Sigmoid colon (tissue), 4 donors: ENCODE measurements at regions not wholly inside any gene's neighbourhood (a gene's known extent, or its start where the extent isn't known, plus 50 kb on each side); places are given as distances from the start of the nearest gene placed in this dataset.

Experiments
- EP300 ChIP-seq, 4 donors: sonication (generic); formaldehyde crosslinking; IDR thresholded peaks; one replicate each; pipeline ENCODE4 v1.6.1; 2017; ENCODE audit warnings: antibody characterized with exemption in 4 of 4
- POLR2A ChIP-seq, 2 donors: fragments of 450-650 bp; IDR thresholded peaks; one replicate each; pipeline ENCODE4 v1.6.1; 2016; ENCODE audit warnings: antibody characterized with exemption in 2 of 2, mild to moderate bottlenecking in 2 of 2, moderate library complexity in 2 of 2
- POLR2AphosphoS5 ChIP-seq, 4 donors: sonication (generic); formaldehyde crosslinking; IDR thresholded peaks; one replicate each; pipeline ENCODE4 v1.6.1; 2017; ENCODE audit warnings: antibody characterized with exemption in 4 of 4
- TF ChIP-seq, protein P1 (sequence below), 4 experiments: fragments of 450-650 bp in 3 of 4; fragments of 200-600 bp in 1 of 4; IDR thresholded peaks; one replicate each; pipeline ENCODE4 v1.5.1; 2016 to 2019; ENCODE audit warnings: antibody characterized with exemption in 4 of 4, mild to moderate bottlenecking in 3 of 4, moderate library complexity in 2 of 4

DNA sequence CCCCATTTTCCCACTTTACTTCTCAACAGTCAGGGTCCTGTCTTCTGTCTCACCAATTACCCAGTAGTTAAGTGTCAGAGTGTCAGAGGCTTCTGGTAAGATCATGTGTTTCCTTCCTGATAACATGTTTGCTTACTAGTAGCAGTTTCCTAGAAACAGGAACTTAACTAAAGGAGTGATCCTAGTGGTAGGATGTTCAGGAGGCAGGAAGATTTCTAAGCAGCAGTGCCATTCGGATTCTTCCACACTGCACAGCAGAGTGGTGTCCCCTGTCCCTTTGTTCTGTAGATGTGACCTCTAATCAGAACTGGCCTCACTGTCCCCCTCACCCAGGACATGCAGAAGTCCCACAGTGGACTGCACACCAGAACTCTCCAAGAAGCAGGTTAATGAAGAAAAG, 221.8 kb upstream of the OSR1 start:
- TF ChIP-seq, protein P1, sequence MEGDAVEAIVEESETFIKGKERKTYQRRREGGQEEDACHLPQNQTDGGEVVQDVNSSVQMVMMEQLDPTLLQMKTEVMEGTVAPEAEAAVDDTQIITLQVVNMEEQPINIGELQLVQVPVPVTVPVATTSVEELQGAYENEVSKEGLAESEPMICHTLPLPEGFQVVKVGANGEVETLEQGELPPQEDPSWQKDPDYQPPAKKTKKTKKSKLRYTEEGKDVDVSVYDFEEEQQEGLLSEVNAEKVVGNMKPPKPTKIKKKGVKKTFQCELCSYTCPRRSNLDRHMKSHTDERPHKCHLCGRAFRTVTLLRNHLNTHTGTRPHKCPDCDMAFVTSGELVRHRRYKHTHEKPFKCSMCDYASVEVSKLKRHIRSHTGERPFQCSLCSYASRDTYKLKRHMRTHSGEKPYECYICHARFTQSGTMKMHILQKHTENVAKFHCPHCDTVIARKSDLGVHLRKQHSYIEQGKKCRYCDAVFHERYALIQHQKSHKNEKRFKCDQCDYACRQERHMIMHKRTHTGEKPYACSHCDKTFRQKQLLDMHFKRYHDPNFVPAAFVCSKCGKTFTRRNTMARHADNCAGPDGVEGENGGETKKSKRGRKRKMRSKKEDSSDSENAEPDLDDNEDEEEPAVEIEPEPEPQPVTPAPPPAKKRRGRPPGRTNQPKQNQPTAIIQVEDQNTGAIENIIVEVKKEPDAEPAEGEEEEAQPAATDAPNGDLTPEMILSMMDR (IDR thresholded peaks at IDR 0.05): no peak
- TF ChIP-seq EP300 (IDR thresholded peaks at IDR 0.05) (no peak), POLR2A (IDR thresholded peaks at IDR 0.05) (no peak), POLR2AphosphoS5 (IDR thresholded peaks at IDR 0.05) (no peak)
